ENCODE measurements at regions not wholly inside any gene's neighbourhood (a gene's known extent, or its start where the extent isn't known, plus 50 kb on each side); places are given as distances from the start of the nearest gene placed in this dataset.

- Histone ChIP-seq H3K27ac (no peak overlapping the region), H3K4me1 (no peaks in the 10 kb centered on the region), H3K36me3 (ENCODE audit: low read depth, missing control alignments) (no peaks in the 10 kb centered on the region), H3K4me3 (no peak overlapping the region), H3K27me3 (no peaks in the 10 kb centered on the region), H3K9me3 (no peaks in the 10 kb centered on the region)
- intact Hi-C loops (cut with DNase I; ENCODE audit: low total_unique reads), result no loop called here
- DNase-seq, result no peak
- TF ChIP-seq CTCF (IDR thresholded peaks at IDR 0.05) (no peak), POLR2A (IDR thresholded peaks at IDR 0.05) (no peak)
Observed at GRCh38 chr1:242735323-242735722, 210.8 kb upstream of the PLD5 start.

GRCh38 chr1:242731446-242731845 lies 206.9 kb upstream of the PLD5 start:
- TF ChIP-seq POLR2A (IDR thresholded peaks at IDR 0.05), result no peak
- TF ChIP-seq CTCF (IDR thresholded peaks at IDR 0.05), result no peak
- intact Hi-C loops (cut with DNase I; ENCODE audit: low total_unique reads), result no loop called here
- no peak for DNase-seq
- H3K36me3 ChIP-seq (ENCODE audit: low read depth, missing control alignments), result no peaks in the 10 kb centered on the region
- no peaks in the 10 kb centered on the region for H3K4me1 ChIP-seq
- H3K27ac ChIP-seq, result no peak overlapping the region
- H3K27me3 ChIP-seq, result no peaks in the 10 kb centered on the region
- no peak overlapping the region for H3K4me3 ChIP-seq
- H3K9me3 ChIP-seq, result no peaks in the 10 kb centered on the region

GRCh38 chr1:242728696-242729095 lies 204.2 kb upstream of the PLD5 start:
- no peak for DNase-seq
- intact Hi-C loops (cut with DNase I; ENCODE audit: low total_unique reads), result no loop called here
- Histone ChIP-seq H3K4me3 (no peak overlapping the region), H3K36me3 (ENCODE audit: low read depth, missing control alignments) (no peaks in the 10 kb centered on the region), H3K9me3 (no peaks in the 10 kb centered on the region), H3K27ac (no peak overlapping the region), H3K27me3 (no peaks in the 10 kb centered on the region), H3K4me1 (no peaks in the 10 kb centered on the region)
- WGBS, 2 donors, result 83 to 84% methylated on average over 4 of the region's 4 CpGs
- TF ChIP-seq CTCF (IDR thresholded peaks at IDR 0.05), result no peak

- Histone ChIP-seq H3K36me3 (ENCODE audit: low read depth, missing control alignments) (no peaks in the 10 kb centered on the region), H3K27me3 (no peaks in the 10 kb centered on the region), H3K27ac (no peak overlapping the region), H3K4me1 (no peaks in the 10 kb centered on the region), H3K4me3 (no peak overlapping the region), H3K9me3 (no peaks in the 10 kb centered on the region)
- 90% methylated on average over 9 of the region's 9 CpGs for WGBS, 2 donors
- DNase-seq, result no peak
- intact Hi-C loops (cut with DNase I; ENCODE audit: low total_unique reads), result no loop called here
- TF ChIP-seq POLR2A (IDR thresholded peaks at IDR 0.05), result no peak
- no peak for TF ChIP-seq CTCF (IDR thresholded peaks at IDR 0.05)
Observed at GRCh38 chr1:242723044-242723716, 198.7 kb upstream of the PLD5 start.

- DNase-seq, result no peak
- Histone ChIP-seq H3K4me3 (no peak overlapping the region), H3K27me3 (no peaks in the 10 kb centered on the region), H3K9me3 (no peaks in the 10 kb centered on the region), H3K4me1 (no peaks in the 10 kb centered on the region), H3K27ac (no peak overlapping the region), H3K36me3 (ENCODE audit: low read depth, missing control alignments) (no peaks in the 10 kb centered on the region)
- 83 to 89% methylated on average over 6 of the region's 6 CpGs for WGBS, 2 donors
- TF ChIP-seq POLR2A (IDR thresholded peaks at IDR 0.05) (no peak), CTCF (IDR thresholded peaks at IDR 0.05) (no peak)
- intact Hi-C loops (cut with DNase I; ENCODE audit: low total_unique reads), result no loop called here
Observed at GRCh38 chr1:242718967-242719366, 194.5 kb upstream of the PLD5 start.

Data from testis (tissue), 2 donors.